HUDEP-2 (cell line): ENCODE measurements at regions not wholly inside any gene's neighbourhood (a gene's known extent, or its start where the extent isn't known, plus 50 kb on each side); places are given as distances from the start of the nearest gene placed in this dataset.
"Not testable (repeated sequence)": the region's sequence is repeated elsewhere in the genome, so short reads cannot be mapped to it uniquely, and the experiment has no call there.

ENCODE experiments used
- DNase-seq, 76 experiments: peaks; one replicate each; lab custom pipeline; 2025; ENCODE audit not compliant: unreplicated experiment in 76 of 76; lab: John Stamatoyannopoulos, UW

GRCh38 chr6:147666255-147666654, 157.8 kb downstream of the SAMD5 start:
- no peak for DNase-seq

DNA sequence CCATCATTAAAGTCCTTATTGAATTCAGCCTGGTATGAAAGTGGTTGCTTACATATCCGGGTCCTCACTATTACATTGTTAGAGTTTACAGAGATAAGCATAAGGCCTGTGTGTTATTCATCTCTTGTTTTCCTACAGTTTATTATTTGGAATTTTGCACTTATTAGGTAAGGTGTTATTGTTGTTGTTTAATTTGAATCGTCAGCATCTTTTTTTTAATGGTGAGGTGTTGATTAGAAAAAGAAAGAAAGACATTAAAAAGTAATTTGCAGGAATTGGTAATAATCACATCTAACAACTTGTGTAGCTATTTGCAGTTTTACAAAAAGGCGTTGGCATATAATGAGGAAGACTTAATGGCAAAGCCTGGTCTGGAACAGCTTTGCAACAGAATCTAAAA, 158.6 kb downstream of the SAMD5 start:
- DNase-seq: no peak

DNA sequence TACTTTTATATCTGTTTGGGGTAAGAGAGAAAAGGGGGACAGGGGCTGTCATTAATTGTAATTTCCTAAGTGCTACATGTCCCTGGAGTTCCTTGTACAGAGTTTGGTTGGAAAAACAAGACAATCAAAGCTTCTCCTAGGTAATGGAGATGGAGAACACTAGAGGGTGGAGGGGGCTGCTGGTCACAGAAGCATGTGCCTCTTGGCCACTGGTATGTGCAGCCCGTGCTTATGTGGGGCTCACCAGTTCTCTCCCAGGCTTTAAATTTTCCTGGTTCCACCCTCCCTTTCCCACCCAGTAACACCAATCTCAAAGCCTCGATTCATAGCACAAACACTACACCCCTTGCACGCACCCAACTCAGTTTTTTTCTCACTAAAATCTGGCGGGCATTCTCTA, 165.6 kb downstream of the SAMD5 start:
- no peak for DNase-seq

GRCh38 chr6:147674794-147675193, 166.3 kb downstream of the SAMD5 start:
- no peak for DNase-seq

GRCh38 chr6:147675281-147675680, 166.8 kb downstream of the SAMD5 start:
- no peak for DNase-seq

DNA sequence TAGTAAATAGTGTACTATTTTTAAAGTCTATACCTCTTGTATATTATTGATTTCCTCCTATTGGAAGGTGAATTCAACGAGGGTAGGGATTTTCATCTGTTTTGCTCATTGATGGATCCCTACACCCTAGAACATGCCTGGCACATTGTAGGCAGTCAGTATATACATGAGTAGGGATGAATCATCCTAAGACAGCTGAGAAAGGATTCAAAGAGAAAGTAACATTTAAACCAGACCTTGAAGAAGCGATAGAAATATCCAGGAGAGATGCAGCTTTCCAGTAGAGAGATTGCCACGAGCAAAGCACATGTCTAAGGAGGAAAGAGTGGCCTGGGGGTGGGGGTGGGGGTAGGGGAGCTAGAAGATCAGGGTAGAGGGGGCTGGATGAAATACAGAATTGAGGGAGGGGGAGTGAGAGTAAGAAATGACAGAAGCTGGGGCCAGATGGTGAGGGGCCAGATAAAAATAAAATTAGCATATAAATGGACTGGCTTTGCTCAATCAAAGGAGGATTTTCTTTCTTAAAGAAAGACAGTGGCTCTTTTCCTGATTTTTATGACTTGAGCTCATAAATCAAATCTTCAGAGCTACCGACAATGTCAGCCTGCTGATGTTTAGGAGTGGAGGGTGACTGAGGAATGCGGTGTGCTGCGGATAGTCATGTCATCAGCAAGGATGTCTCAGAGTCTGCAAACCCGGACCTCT, 168.2 kb downstream of the SAMD5 start:
- DNase-seq: no peak

DNA sequence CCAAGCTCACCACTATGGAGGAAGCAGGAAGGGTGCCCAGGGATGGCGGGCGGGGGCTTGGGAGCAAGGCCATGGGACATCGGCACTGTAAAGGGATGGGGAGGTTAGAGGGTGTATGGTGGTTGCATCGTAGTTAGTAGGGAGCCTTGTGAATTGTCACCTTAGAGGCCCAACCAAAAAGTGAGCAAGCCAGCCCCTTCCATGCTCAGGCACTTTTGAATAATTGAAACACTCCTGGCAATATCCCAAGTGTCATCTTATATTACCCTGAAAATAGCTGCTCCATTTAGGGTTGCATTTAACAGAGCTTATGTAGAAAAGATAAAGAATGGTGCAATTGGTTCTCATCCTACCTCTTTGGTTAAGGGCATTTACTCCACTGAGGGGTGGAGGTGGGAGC, 169.2 kb downstream of the SAMD5 start:
- no peak for DNase-seq

DNA sequence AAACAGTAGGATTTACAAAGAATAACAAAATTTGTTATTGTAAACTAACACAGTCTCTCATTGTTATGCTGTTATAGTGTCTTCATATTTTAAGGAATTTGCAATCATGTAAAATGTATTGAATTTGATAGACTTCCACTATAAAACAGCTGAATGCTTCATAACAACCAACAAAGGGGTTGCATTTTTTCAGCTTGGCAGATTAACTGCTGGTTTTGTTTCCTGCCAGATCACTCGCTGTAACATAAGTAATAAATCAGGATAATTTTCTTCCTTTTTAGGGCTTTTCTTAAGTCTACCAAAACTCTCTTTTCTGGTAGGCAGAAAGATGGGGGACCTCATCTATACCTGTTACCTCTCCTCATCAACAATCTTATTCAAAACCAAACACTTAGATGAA, 169.8 kb downstream of the SAMD5 start:
- DNase-seq: no peak

- DNase-seq: no peak
Measured at GRCh38 chr6:147684906-147685305, 176.4 kb downstream of the SAMD5 start.

- DNase-seq: no peak
Measured at GRCh38 chr6:147689398-147689797, 180.9 kb downstream of the SAMD5 start.

GRCh38 chr6:147691446-147691845, 183.0 kb downstream of the SAMD5 start:
- DNase-seq: no peak

GRCh38 chr6:147693181-147693580, 184.7 kb downstream of the SAMD5 start:
- DNase-seq: no peak

DNA sequence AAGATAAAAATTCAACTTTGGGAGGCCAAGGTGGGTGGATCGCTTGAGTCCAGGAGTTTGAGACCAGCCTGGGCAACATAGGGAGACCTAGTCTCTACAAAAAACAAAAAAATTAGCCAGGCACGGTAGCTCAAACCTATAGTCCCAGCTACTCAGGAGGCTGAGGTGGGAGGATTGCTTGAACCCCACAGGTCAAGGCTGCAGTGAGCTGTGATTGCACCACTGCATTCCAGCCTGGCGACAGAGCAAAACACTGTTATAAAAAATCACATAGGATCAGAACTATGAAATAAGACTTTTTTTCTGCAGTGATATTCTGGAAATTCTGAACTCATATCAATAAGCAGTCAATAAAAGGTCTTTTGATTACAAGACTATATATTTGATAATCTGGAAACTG, 186.1 kb downstream of the SAMD5 start:
- DNase-seq: not testable (repeated sequence)

DNA sequence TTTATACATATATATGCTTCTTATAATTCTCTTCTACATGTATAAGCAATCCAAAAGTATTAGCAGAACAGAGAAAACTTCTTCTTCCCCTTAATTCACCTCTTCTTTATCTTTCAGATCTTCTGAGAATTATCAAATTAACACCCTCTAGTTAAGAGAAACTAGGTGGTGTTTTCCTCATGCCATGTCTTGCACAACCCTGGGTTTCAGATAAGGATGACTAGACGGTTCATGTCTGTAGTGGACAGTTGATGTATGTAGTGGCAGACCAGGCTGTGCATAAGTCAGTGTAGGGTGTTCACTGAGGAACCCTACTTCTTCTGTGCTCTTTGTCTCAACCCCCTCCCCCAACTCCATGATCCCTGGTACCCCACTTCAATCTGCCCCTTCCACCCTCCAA, 187.3 kb downstream of the SAMD5 start:
- peak in 12 of 76 experiments; percentile 9 to 53 (median 24) for DNase-seq

DNA sequence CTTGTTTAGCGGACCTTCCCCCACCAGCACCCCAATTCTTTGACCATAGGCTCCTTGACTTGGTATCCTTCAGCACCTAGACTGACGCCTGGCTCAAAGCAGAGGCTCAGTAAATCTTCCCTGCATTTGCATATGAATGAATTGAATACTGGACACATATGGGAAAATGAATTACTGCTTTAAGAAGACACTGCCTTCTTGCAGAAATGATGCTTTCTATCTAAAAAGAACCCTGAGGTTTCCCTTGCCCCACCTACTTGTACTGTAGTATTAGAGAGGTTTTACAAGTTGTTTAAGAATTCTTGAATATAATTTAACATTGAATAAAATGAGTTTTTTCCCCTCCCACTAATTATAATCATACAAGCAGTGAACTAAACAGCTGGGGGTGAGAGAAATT, 190.7 kb downstream of the SAMD5 start:
- DNase-seq: no peak

DNA sequence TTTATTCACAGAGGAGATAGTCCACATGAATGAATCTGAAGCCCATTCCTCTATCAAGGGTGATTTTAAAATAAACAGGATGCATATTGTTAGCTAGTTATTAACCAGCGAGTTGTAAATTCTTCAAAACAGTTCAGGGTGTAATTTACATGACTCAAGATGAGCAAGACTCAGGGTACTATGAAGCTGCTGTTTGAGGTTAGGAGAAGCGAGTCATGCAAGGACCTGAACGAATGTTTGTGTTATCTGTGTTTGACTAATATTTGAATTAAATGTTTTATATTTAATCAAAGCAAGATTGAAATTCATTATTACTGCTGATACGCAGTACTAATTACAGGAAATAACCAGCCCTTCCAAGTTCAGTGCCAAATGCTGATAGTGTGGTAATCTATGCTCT, 191.1 kb downstream of the SAMD5 start:
- DNase-seq: peak in 1 of 76 experiments; percentile 39

GRCh38 chr6:147700436-147701209, 192.1 kb downstream of the SAMD5 start:
- DNase-seq: no peak

GRCh38 chr6:147704691-147705090, 196.2 kb downstream of the SAMD5 start:
- DNase-seq: no peak

GRCh38 chr6:147707524-147707923, 199.0 kb downstream of the SAMD5 start:
- no peak for DNase-seq

DNA sequence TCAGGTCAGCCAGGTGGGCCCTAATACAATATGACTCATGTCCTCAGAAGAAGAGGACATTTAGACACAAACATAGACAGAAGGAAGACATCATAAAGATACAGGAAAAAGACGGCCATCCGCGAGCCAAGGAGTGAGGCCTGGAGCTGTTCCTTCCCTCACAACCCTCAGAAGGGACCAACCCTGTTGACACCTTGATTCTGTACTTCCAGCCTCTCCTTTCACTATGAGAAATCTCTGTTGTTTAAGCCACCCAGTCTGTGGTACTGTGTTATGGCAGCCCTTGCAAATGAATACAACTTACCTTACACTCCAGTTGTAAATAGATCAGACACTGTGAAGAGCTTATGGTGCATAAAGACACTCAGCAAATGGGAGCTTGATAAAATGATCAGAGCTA, 199.7 kb downstream of the SAMD5 start:
- peak in 1 of 76 experiments; percentile 25 for DNase-seq

DNA sequence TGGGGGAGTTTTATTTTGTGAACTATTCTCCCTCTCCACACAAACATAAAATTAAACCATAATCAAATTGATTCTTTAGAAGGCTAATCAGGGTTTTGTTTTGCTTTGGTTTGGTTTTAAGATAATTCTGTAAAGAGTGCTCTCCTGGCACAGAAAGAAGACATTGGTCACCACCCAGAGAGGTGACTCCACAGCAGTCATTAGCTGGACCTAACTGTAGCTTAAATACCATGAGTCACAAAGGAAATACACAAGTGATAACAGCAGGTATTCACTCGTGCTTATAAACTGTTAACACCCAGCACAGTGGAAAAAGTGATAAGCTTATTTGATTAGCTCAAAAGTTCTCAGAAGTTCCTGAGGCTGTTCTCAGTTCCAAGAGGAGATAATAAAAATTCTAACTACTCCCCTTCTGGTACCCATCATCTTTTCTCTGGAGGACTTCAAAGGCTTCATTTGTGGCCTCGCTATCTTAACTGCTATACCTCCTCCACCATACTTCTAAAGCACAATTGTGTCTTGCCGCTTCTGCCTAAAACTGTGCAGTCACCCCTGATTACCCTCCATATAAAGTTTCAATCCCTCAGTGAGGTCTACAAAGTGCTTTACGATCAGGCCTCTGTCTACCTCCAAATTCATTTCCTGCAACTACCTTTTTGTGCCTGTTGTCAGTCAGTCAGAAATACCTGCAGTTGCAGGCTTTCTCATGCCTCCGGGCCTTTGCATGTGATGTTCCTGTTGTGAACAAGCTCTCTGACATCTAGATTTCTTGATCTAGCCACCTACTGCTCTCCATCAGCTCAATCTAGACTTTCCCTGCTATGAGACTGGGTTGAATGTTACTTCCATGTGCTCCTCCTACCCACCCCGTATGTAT, 201.1 kb downstream of the SAMD5 start:
- DNase-seq: peak in 60 of 76 experiments; percentile 6 to 96 (median 70)
